Uterus (tissue), 2 donors: ENCODE measurements at regions not wholly inside any gene's neighbourhood (a gene's known extent, or its start where the extent isn't known, plus 50 kb on each side); places are given as distances from the start of the nearest gene placed in this dataset.

Source experiments
- CTCF ChIP-seq, 4 experiments: fragments of 200-600 bp in 2 of 4; fragments of 450-650 bp in 2 of 4; sonication (generic) in 2 of 4; IDR thresholded peaks; one replicate each; pipeline ENCODE4 v1.5.1; 2016 to 2019; ENCODE audit warnings: antibody characterized with exemption in 4 of 4, mild to moderate bottlenecking in 2 of 4, moderate library complexity in 1 of 4
- POLR2A ChIP-seq, 2 donors: fragments of 450-650 bp; IDR thresholded peaks; one replicate each; pipeline ENCODE4 v1.6.1; 2016; ENCODE audit warnings: antibody characterized with exemption in 2 of 2, mild to moderate bottlenecking in 1 of 2, moderate library complexity in 1 of 2

GRCh38 chr1:189424746-189425331 is 1052.8 kb downstream of the BRINP3 start:
- TF ChIP-seq CTCF (IDR thresholded peaks at IDR 0.05) = no peak
- TF ChIP-seq POLR2A (IDR thresholded peaks at IDR 0.05) = no peak
